ENCODE measurements at regions not wholly inside any gene's neighbourhood (a gene's known extent, or its start where the extent isn't known, plus 50 kb on each side); places are given as distances from the start of the nearest gene placed in this dataset.

- TF ChIP-seq, protein P1, sequence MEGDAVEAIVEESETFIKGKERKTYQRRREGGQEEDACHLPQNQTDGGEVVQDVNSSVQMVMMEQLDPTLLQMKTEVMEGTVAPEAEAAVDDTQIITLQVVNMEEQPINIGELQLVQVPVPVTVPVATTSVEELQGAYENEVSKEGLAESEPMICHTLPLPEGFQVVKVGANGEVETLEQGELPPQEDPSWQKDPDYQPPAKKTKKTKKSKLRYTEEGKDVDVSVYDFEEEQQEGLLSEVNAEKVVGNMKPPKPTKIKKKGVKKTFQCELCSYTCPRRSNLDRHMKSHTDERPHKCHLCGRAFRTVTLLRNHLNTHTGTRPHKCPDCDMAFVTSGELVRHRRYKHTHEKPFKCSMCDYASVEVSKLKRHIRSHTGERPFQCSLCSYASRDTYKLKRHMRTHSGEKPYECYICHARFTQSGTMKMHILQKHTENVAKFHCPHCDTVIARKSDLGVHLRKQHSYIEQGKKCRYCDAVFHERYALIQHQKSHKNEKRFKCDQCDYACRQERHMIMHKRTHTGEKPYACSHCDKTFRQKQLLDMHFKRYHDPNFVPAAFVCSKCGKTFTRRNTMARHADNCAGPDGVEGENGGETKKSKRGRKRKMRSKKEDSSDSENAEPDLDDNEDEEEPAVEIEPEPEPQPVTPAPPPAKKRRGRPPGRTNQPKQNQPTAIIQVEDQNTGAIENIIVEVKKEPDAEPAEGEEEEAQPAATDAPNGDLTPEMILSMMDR (IDR thresholded peaks at IDR 0.05), result no peak
- TF ChIP-seq POLR2A (IDR thresholded peaks at IDR 0.05), result no peak
Observed at GRCh38 chr3:23051240-23052140, 151.6 kb upstream of the UBE2E2 start.
